BLaER1 treated with 17β-estradiol and CSF1 and Interleukin-3, amounts not matched to agents 10 nM and 100 nM (cell line): ENCODE measurements at regions not wholly inside any gene's neighbourhood (a gene's known extent, or its start where the extent isn't known, plus 50 kb on each side); places are given as distances from the start of the nearest gene placed in this dataset.

Source experiments
- H3K27ac ChIP-seq, 11 experiments: shearing (Covaris generic); formaldehyde crosslinking; 2 replicates each; pipeline ENCODE4 v1.8.1; 2022
- H3K27me3 ChIP-seq, 11 experiments: shearing (Covaris generic); formaldehyde crosslinking; 2 replicates each; pipeline ENCODE4 v1.8.1; 2022
- H3K36me3 ChIP-seq, 11 experiments: shearing (Covaris generic); formaldehyde crosslinking; 2 replicates each; pipeline ENCODE4 v1.8.1; 2022
- H3K4me1 ChIP-seq, 10 experiments: shearing (Covaris generic); formaldehyde crosslinking; 2 replicates each; pipeline ENCODE4 v1.8.1; 2022
- H3K4me2 ChIP-seq, 11 experiments: shearing (Covaris generic); formaldehyde crosslinking; 2 replicates each; pipeline ENCODE4 v1.8.1; 2022
- H3K4me3 ChIP-seq, 10 experiments: shearing (Covaris generic); formaldehyde crosslinking; 2 replicates each; pipeline ENCODE4 v1.8.1; 2022
- H3K9ac ChIP-seq, 11 experiments: shearing (Covaris generic); formaldehyde crosslinking; 2 replicates each; pipeline ENCODE4 v1.8.1; 2022
- H3K9me3 ChIP-seq, 11 experiments: shearing (Covaris generic); formaldehyde crosslinking; replicated peaks in 1 of 11; 2 replicates each; pipeline ENCODE4 v1.8.1; 2022
- H4K20me1 ChIP-seq, 11 experiments: shearing (Covaris generic); formaldehyde crosslinking; 2 replicates each; pipeline ENCODE4 v1.8.1; 2022
- Cebpa-rat ChIP-seq, 11 experiments: shearing (Covaris generic); IDR thresholded peaks; 2 replicates each; pipeline ENCODE4 v1.8.1; 2022

GRCh38 chr15:81573098-81573746 is 199.2 kb upstream of the TMC3 start:
- Histone ChIP-seq H3K4me1 (peaks cover 0 to 20% (median 16%) of the 10 kb centered on the region in 10 experiments; a peak in 14 of 20 replicates), H3K4me2 (no peak overlapping the region)
- TF ChIP-seq Cebpa-rat (IDR thresholded peaks at IDR 0.05): no peak

GRCh38 chr15:81572190-81572589 is 198.2 kb upstream of the TMC3 start:
- H3K9me3 ChIP-seq: no peaks in the 10 kb centered on the region
- no peak for TF ChIP-seq Cebpa-rat (IDR thresholded peaks at IDR 0.05)
- peaks cover 0 to 19% (median 16%) of the 10 kb centered on the region in 10 experiments; a peak in 14 of 20 replicates for H3K4me1 ChIP-seq
- no peak overlapping the region for H3K4me2 ChIP-seq
- no peaks in the 10 kb centered on the region for H3K36me3 ChIP-seq
- H3K9ac ChIP-seq: no peak overlapping the region
- H3K27me3 ChIP-seq: no peaks in the 10 kb centered on the region
- no peaks in the 10 kb centered on the region for H4K20me1 ChIP-seq
- H3K4me3 ChIP-seq: no peak overlapping the region
- no peak overlapping the region for H3K27ac ChIP-seq

More at GRCh38 chr15:81573098-81573746, 199.2 kb upstream of the TMC3 start:
- H3K9ac ChIP-seq: no peak overlapping the region
- H3K36me3 ChIP-seq: no peaks in the 10 kb centered on the region
- no peaks in the 10 kb centered on the region for H3K9me3 ChIP-seq
- H3K27me3 ChIP-seq: no peaks in the 10 kb centered on the region
- H4K20me1 ChIP-seq: no peaks in the 10 kb centered on the region
- no peak overlapping the region for H3K4me3 ChIP-seq
- no peak overlapping the region for H3K27ac ChIP-seq

GRCh38 chr15:81569286-81570080 is 195.5 kb upstream of the TMC3 start:
- no peak for TF ChIP-seq Cebpa-rat (IDR thresholded peaks at IDR 0.05)
- Histone ChIP-seq H3K36me3 (no peaks in the 10 kb centered on the region), H3K27me3 (no peaks in the 10 kb centered on the region)

GRCh38 chr15:81567924-81568323 is 193.9 kb upstream of the TMC3 start:
- no peaks in the 10 kb centered on the region for H3K27me3 ChIP-seq
- H3K4me3 ChIP-seq: no peak overlapping the region
- TF ChIP-seq Cebpa-rat (IDR thresholded peaks at IDR 0.05): no peak
- no peak overlapping the region for H3K4me2 ChIP-seq
- no peak overlapping the region for H3K9ac ChIP-seq
- H4K20me1 ChIP-seq: no peaks in the 10 kb centered on the region
- H3K36me3 ChIP-seq: no peaks in the 10 kb centered on the region
- no peaks in the 10 kb centered on the region for H3K9me3 ChIP-seq
- H3K27ac ChIP-seq: no peak overlapping the region
- no peaks in the 10 kb centered on the region for H3K4me1 ChIP-seq

More at GRCh38 chr15:81569286-81570080, 195.5 kb upstream of the TMC3 start:
- Histone ChIP-seq H3K4me3 (no peak overlapping the region), H3K4me2 (no peak overlapping the region), H3K4me1 (no peaks in the 10 kb centered on the region), H3K9me3 (no peaks in the 10 kb centered on the region), H3K27ac (no peak overlapping the region), H4K20me1 (no peaks in the 10 kb centered on the region), H3K9ac (no peak overlapping the region)

GRCh38 chr15:81562986-81563385 is 189.0 kb upstream of the TMC3 start:
- Histone ChIP-seq H3K4me3 (no peak overlapping the region), H3K4me2 (no peak overlapping the region), H3K27me3 (no peaks in the 10 kb centered on the region), H3K36me3 (no peaks in the 10 kb centered on the region), H3K9me3 (peaks cover 0 to 1% (median 0%) of the 10 kb centered on the region in 11 experiments; a peak in 3 of 22 replicates), H3K4me1 (no peaks in the 10 kb centered on the region), H3K9ac (no peak overlapping the region), H4K20me1 (no peaks in the 10 kb centered on the region), H3K27ac (no peak overlapping the region)
- TF ChIP-seq Cebpa-rat (IDR thresholded peaks at IDR 0.05): no peak

- Histone ChIP-seq H3K4me2 (no peak overlapping the region), H3K4me3 (no peak overlapping the region), H3K9ac (no peak overlapping the region), H4K20me1 (no peaks in the 10 kb centered on the region), H3K27me3 (no peaks in the 10 kb centered on the region), H3K36me3 (no peaks in the 10 kb centered on the region), H3K27ac (no peak overlapping the region), H3K9me3 (peaks cover 0 to 6% (median 0%) of the 10 kb centered on the region in 11 experiments; a peak in 3 of 22 replicates), H3K4me1 (no peaks in the 10 kb centered on the region)
- no peak for TF ChIP-seq Cebpa-rat (IDR thresholded peaks at IDR 0.05)
Measured at GRCh38 chr15:81560405-81560804, 186.4 kb upstream of the TMC3 start.

GRCh38 chr15:81558056-81558455 is 184.0 kb upstream of the TMC3 start:
- H3K9me3 ChIP-seq: peaks cover 0 to 6% (median 0%) of the 10 kb centered on the region in 11 experiments; a peak in 3 of 22 replicates
- no peak overlapping the region for H3K9ac ChIP-seq
- H3K36me3 ChIP-seq: no peaks in the 10 kb centered on the region
- no peak for TF ChIP-seq Cebpa-rat (IDR thresholded peaks at IDR 0.05)
- H3K4me2 ChIP-seq: no peak overlapping the region
- no peak overlapping the region for H3K4me3 ChIP-seq
- H3K4me1 ChIP-seq: no peaks in the 10 kb centered on the region
- no peaks in the 10 kb centered on the region for H3K27me3 ChIP-seq
- no peaks in the 10 kb centered on the region for H4K20me1 ChIP-seq
- H3K27ac ChIP-seq: no peak overlapping the region

GRCh38 chr15:81555346-81555745 is 181.3 kb upstream of the TMC3 start:
- Histone ChIP-seq H3K4me2 (no peak overlapping the region), H4K20me1 (no peaks in the 10 kb centered on the region), H3K27ac (no peak overlapping the region), H3K36me3 (no peaks in the 10 kb centered on the region), H3K9ac (no peak overlapping the region), H3K9me3 (peaks cover 0 to 6% (median 0%) of the 10 kb centered on the region in 11 experiments; a peak in 3 of 22 replicates), H3K4me1 (0 out of 20 replicates have a peak, but pooled peaks cover 0 to 4% (median 0%) of the 10 kb centered on the region in 10 experiments), H3K27me3 (no peaks in the 10 kb centered on the region), H3K4me3 (no peak overlapping the region)
- TF ChIP-seq Cebpa-rat (IDR thresholded peaks at IDR 0.05): no peak

- Histone ChIP-seq H3K9me3 (peaks cover 0 to under 1% (median 0%) of the 10 kb centered on the region in 11 experiments; a peak in 1 of 22 replicates), H3K4me3 (no peak overlapping the region), H3K4me1 (0 out of 20 replicates have a peak, but pooled peaks cover 0 to 4% (median 0%) of the 10 kb centered on the region in 10 experiments), H3K4me2 (no peak overlapping the region), H3K27ac (no peak overlapping the region), H4K20me1 (no peaks in the 10 kb centered on the region), H3K27me3 (no peaks in the 10 kb centered on the region), H3K9ac (no peak overlapping the region), H3K36me3 (no peaks in the 10 kb centered on the region)
- no peak for TF ChIP-seq Cebpa-rat (IDR thresholded peaks at IDR 0.05)
Measured at GRCh38 chr15:81548365-81549130, 174.5 kb upstream of the TMC3 start.
